Fibroblast of mammary gland (primary cell): ENCODE measurements at regions not wholly inside any gene's neighbourhood (a gene's known extent, or its start where the extent isn't known, plus 50 kb on each side); places are given as distances from the start of the nearest gene placed in this dataset.

ENCODE experiments used
- DNase-seq: peaks from one replicate; pipeline ENCODE4 v3.0.0-alpha.2; 2010; ENCODE audit warnings: low read depth
- H3K4me3 ChIP-seq: 2 replicates; pipeline ENCODE4 v1.5.1; 2011; ENCODE audit warnings: low read depth, mild to moderate bottlenecking, low read length, moderate library complexity; ENCODE audit not compliant: control insufficient read depth
- TF ChIP-seq, protein P1 (sequence below): conservative IDR thresholded peaks from 2 replicates; pipeline ENCODE4 v1.5.1; 2011; ENCODE audit warnings: low read depth, low read length, inconsistent platforms; ENCODE audit not compliant: control insufficient read depth, insufficient read depth

GRCh38 chr3:75075158-75075557, 460.7 kb upstream of the CNTN3 start:
- no peak overlapping the region for H3K4me3 ChIP-seq
- no peak for DNase-seq

DNA sequence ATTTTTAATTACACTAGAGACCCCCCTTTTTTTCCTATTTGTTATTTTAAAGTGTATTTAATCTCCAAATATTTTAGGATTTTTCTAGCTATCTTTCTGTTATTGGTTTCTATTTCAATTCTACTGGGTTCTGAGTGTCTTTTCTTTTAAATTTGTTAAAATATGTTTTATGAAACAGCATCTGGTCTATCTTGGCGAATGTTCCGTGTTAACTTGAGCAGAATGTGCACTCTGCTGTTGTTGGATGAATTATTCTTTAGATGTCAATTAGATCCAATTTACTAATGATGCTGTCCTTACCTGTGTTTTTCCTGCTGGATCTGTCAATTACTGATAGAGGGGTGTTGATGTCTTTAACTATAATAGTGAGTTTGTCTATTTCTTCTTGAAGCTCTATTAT, 462.0 kb upstream of the CNTN3 start:
- DNase-seq, result no peak
- TF ChIP-seq, protein P1, sequence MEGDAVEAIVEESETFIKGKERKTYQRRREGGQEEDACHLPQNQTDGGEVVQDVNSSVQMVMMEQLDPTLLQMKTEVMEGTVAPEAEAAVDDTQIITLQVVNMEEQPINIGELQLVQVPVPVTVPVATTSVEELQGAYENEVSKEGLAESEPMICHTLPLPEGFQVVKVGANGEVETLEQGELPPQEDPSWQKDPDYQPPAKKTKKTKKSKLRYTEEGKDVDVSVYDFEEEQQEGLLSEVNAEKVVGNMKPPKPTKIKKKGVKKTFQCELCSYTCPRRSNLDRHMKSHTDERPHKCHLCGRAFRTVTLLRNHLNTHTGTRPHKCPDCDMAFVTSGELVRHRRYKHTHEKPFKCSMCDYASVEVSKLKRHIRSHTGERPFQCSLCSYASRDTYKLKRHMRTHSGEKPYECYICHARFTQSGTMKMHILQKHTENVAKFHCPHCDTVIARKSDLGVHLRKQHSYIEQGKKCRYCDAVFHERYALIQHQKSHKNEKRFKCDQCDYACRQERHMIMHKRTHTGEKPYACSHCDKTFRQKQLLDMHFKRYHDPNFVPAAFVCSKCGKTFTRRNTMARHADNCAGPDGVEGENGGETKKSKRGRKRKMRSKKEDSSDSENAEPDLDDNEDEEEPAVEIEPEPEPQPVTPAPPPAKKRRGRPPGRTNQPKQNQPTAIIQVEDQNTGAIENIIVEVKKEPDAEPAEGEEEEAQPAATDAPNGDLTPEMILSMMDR, result no peak
- no peak overlapping the region for H3K4me3 ChIP-seq

More at GRCh38 chr3:75075158-75075557, 460.7 kb upstream of the CNTN3 start:
- TF ChIP-seq, protein P1, result no peak

DNA sequence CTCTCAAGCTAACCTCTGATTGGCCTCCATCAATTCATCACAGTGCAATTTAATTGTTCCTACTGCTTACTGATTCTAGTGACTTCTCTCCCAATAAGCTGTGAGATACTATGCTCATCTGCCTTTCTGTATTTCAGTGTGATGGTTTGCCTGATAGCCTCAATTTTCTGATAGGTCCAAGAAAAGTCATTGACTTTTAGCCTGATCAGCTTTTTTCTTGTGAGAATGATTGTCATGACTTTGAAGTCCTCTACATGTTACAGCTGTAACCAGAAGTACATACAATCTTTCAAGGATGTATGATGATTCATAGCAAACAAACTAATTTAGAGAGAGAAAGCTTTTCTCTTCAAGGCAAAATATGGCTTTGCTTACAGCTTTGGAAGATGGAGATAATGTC, 463.8 kb upstream of the CNTN3 start:
- TF ChIP-seq, protein P1, result no peak
- H3K4me3 ChIP-seq, result no peak overlapping the region
- no peak for DNase-seq

DNA sequence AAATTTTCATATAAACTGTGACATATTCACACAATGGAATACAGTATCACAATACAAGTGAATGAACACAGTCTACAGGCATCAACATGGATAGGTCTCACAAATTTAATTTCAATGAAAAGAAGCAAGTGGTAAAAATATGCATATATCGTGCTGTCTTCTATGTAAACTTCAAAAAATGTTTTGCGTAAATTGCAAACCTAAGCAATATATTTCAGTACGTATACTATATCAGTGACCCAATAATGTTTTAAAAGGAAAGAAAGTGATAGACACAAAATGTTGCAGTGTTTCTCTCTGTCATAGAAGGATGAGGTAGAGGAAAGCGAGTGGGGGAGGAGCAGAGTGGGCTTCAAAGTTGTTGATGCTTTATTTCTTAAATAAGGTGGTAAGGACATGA, 468.4 kb upstream of the CNTN3 start:
- no peak overlapping the region for H3K4me3 ChIP-seq
- DNase-seq, result no peak
- TF ChIP-seq, protein P1, result no peak

DNA sequence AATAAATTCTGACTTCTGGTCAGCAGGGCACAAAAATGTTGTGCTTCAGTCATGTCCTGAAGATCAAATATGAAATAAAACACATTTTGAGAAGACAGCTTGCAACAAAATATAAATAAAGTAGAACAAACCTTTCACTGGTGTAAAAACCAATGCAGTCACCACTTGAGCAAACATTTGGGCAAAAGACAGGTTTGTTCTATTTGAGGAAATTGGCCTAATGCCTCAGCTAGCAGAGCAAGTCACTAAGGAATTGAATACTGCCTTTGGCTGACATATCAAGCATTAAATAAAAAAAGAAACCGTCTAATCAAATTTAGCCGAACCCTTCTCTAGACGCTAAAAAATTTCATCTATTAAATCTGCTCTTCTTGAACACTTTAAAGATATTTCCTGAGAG, 475.4 kb upstream of the CNTN3 start:
- H3K4me3 ChIP-seq, result no peak overlapping the region
- TF ChIP-seq, protein P1, result no peak
- DNase-seq, result no peak

DNA sequence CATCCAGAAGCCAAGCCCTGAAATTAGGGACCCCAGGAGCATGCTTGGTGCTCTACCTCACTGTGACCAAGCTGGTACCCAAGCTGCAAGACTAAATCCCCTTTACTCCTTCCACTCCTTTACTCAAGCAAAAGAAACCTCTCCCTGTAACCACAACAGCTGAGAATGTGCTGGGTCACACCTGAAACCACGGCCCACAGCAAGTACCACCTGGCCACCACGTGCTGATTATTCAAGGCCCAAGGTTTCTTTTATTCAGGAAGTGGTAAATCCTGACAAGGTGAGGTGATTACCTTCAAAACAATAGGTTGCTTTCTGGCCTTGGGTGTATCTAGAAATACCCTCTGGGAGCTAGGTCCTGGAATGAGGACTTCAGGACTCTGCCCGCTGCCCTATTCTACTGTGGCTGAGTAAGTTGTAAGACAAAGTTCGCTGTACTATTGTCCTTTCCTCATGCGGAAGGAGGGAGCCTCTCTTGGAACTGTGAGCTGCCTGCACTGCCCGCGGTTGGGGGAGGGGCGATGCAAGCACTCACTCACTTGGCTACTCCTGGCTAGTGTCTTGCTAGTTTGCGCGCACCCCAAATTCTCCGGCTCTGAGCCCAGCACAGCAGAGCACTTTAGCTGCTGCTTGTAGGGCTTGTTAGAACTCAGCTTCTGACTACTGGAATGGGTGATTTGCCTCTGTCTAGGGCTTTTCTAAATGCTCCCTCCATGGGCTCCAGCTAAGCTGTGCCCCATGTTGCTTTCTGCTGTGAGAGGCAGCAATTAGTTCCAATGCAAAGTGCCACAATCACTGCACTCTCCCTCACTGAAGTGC, 487.1 kb upstream of the CNTN3 start:
- H3K4me3 ChIP-seq, result no peak overlapping the region
- no peak for DNase-seq
- TF ChIP-seq, protein P1, result no peak
